KG1 (cell line): ENCODE measurements at regions not wholly inside any gene's neighbourhood (a gene's known extent, or its start where the extent isn't known, plus 50 kb on each side); places are given as distances from the start of the nearest gene placed in this dataset.

Experiments
- DNase-seq: peaks from one replicate; lab custom pipeline; 2025; lab: John Stamatoyannopoulos, UW

- DNase-seq, result no peak
Observed at GRCh38 chr6:51410453-51410852, 591.8 kb downstream of the TFAP2B start.

- no peak for DNase-seq
Observed at GRCh38 chr6:51411496-51412125, 592.9 kb downstream of the TFAP2B start.

GRCh38 chr6:51414361-51414760 is 595.7 kb downstream of the TFAP2B start:
- DNase-seq, result no peak

GRCh38 chr6:51415501-51415900 is 596.8 kb downstream of the TFAP2B start:
- no peak for DNase-seq

GRCh38 chr6:51429017-51429712 is 610.5 kb downstream of the TFAP2B start:
- DNase-seq, result no peak

- no peak for DNase-seq
Observed at GRCh38 chr6:51430589-51430988, 611.9 kb downstream of the TFAP2B start.

- no peak for DNase-seq
Observed at GRCh38 chr6:51432481-51432880, 613.8 kb downstream of the TFAP2B start.

GRCh38 chr6:51450248-51450957 is 631.7 kb downstream of the TFAP2B start:
- no peak for DNase-seq

GRCh38 chr6:51450958-51451357 is 632.3 kb downstream of the TFAP2B start:
- no peak for DNase-seq

- DNase-seq, result no peak
Observed at GRCh38 chr6:51456282-51456681, 631.1 kb downstream of the PKHD1 start.

GRCh38 chr6:51459958-51460357 is 627.5 kb downstream of the PKHD1 start:
- DNase-seq, result no peak

- no peak for DNase-seq
Observed at GRCh38 chr6:51462896-51463295, 624.5 kb downstream of the PKHD1 start.

GRCh38 chr6:51463321-51463720 is 624.1 kb downstream of the PKHD1 start:
- DNase-seq, result no peak

- DNase-seq, result no peak
Observed at GRCh38 chr6:51464956-51465355, 622.5 kb downstream of the PKHD1 start.

- DNase-seq, result no peak
Observed at GRCh38 chr6:51466427-51466826, 621.0 kb downstream of the PKHD1 start.

GRCh38 chr6:51467231-51467952 is 620.0 kb downstream of the PKHD1 start:
- no peak for DNase-seq

GRCh38 chr6:51468704-51469103 is 618.7 kb downstream of the PKHD1 start:
- DNase-seq, result no peak

GRCh38 chr6:51472745-51473487 is 614.5 kb downstream of the PKHD1 start:
- no peak for DNase-seq

- no peak for DNase-seq
Observed at GRCh38 chr6:51474022-51474975, 613.1 kb downstream of the PKHD1 start.

- DNase-seq, result no peak
Observed at GRCh38 chr6:51477711-51478311, 609.6 kb downstream of the PKHD1 start.
